Neural cell (in vitro differentiated cells): ENCODE measurements at regions not wholly inside any gene's neighbourhood (a gene's known extent, or its start where the extent isn't known, plus 50 kb on each side); places are given as distances from the start of the nearest gene placed in this dataset.

Source experiments
- H2AFZ ChIP-seq: fragments of 200-600, 300-800 bp; sonication (generic), shearing (Covaris generic); 2 replicates; pipeline ENCODE4 v1.6.0; 2014; ENCODE audit warnings: low read depth, mild to moderate bottlenecking, antibody characterized with exemption, low read length, moderate library complexity
- H3F3A ChIP-seq: fragments of 200-600 bp; shearing (Covaris generic); 2 replicates; pipeline ENCODE4 v1.6.1; 2016; ENCODE audit warnings: mild to moderate bottlenecking, moderate library complexity, mixed read lengths, antibody characterized with exemption, low read length; ENCODE audit not compliant: insufficient read depth, poor library complexity, severe bottlenecking
- H3K27ac ChIP-seq: fragments of 200-600, 300-800 bp; sonication (generic), shearing (Covaris generic); 2 replicates; pipeline ENCODE4 v1.5.1; 2014; ENCODE audit warnings: mild to moderate bottlenecking, low read length, moderate library complexity
- H3K27me3 ChIP-seq: fragments of 300-800, 200-600 bp; sonication (generic), shearing (Covaris generic); 2 replicates; pipeline ENCODE4 v1.6.0; 2014; ENCODE audit warnings: mild to moderate bottlenecking, low read depth, low read length, moderate library complexity; ENCODE audit not compliant: insufficient read depth
- H3K36me3 ChIP-seq: fragments of 300-800, 200-600 bp; sonication (generic), shearing (Covaris generic); 2 replicates; pipeline ENCODE4 v1.5.1; 2014; ENCODE audit warnings: mild to moderate bottlenecking, antibody characterized with exemption, low read length, moderate library complexity; ENCODE audit not compliant: insufficient read depth
- H3K4me2 ChIP-seq: fragments of 300-800, 200-600 bp; sonication (generic), shearing (Covaris generic); 2 replicates; pipeline ENCODE4 v1.6.0; 2014; ENCODE audit warnings: mild to moderate bottlenecking, low read length
- H3K4me3 ChIP-seq: fragments of 300-800, 200-600 bp; sonication (generic), shearing (Covaris generic); 2 replicates; pipeline ENCODE4 v1.5.1; 2014; ENCODE audit warnings: mild to moderate bottlenecking, low read length, moderate library complexity
- H3K79me2 ChIP-seq: fragments of 200-600 bp; shearing (Covaris generic); replicated peaks from 2 replicates; pipeline ENCODE4 v1.6.0; 2014; ENCODE audit warnings: mild to moderate bottlenecking, low read length, moderate library complexity; ENCODE audit not compliant: insufficient read depth
- H3K9ac ChIP-seq: fragments of 300-800, 200-600 bp; sonication (generic), shearing (Covaris generic); 2 replicates; pipeline ENCODE4 v1.6.1; 2016; ENCODE audit warnings: mild to moderate bottlenecking, low read length, mixed read lengths
- H3K9me2 ChIP-seq: fragments of 200-600 bp; shearing (Covaris generic); 2 replicates; pipeline ENCODE4 v1.6.1; 2016; ENCODE audit warnings: mild to moderate bottlenecking, low read length, mixed read lengths; ENCODE audit not compliant: insufficient read depth
- H3K9me3 ChIP-seq: fragments of 200-600, 300-800 bp; sonication (generic), shearing (Covaris generic); 2 replicates; pipeline ENCODE4 v1.6.1; 2016; ENCODE audit warnings: mild to moderate bottlenecking, mixed run types, low read length, moderate library complexity, mixed read lengths
- H4K20me1 ChIP-seq: fragments of 200-600 bp; shearing (Covaris generic); 2 replicates; pipeline ENCODE4 v1.6.1; 2016; ENCODE audit warnings: mild to moderate bottlenecking, mixed run types; ENCODE audit not compliant: insufficient read depth
- CTCF ChIP-seq: fragments of 450-650 bp; IDR thresholded peaks from 2 replicates; pipeline ENCODE4 v1.5.1; 2014; ENCODE audit warnings: antibody characterized with exemption, mild to moderate bottlenecking, moderate library complexity; ENCODE audit not compliant: poor library complexity, severe bottlenecking
- EP300 ChIP-seq: fragments of 450-650 bp; conservative IDR thresholded peaks from 2 replicates; pipeline ENCODE4 v1.6.1; 2014; ENCODE audit warnings: antibody characterized with exemption, mild to moderate bottlenecking, moderate library complexity; ENCODE audit not compliant: poor library complexity, severe bottlenecking
- EZH2 ChIP-seq: fragments of 200-600, 300-800 bp; shearing (Covaris generic), sonication (generic); IDR thresholded peaks from 2 replicates; pipeline ENCODE4 v1.6.1; 2014; ENCODE audit warnings: antibody characterized with exemption, low read length, borderline replicate concordance, mild to moderate bottlenecking; ENCODE audit not compliant: insufficient read depth, poor library complexity, severe bottlenecking
- MXI1 ChIP-seq: fragments of 450-650 bp; conservative IDR thresholded peaks from 2 replicates; pipeline ENCODE4 v1.6.1; 2014; ENCODE audit warnings: antibody characterized with exemption, mild to moderate bottlenecking; ENCODE audit not compliant: poor library complexity, severe bottlenecking
- POLR2AphosphoS5 ChIP-seq: IDR thresholded peaks from 2 replicates; pipeline ENCODE4 v1.6.1; 2012
- RAD21 ChIP-seq: fragments of 450-650 bp; conservative IDR thresholded peaks from 2 replicates; pipeline ENCODE4 v1.6.1; 2014; ENCODE audit warnings: antibody characterized with exemption, mild to moderate bottlenecking, moderate library complexity
- REST ChIP-seq: IDR thresholded peaks from 2 replicates; pipeline ENCODE4 v1.6.1; 2012; ENCODE audit warnings: borderline replicate concordance
- SMC3 ChIP-seq: fragments of 450-650 bp; conservative IDR thresholded peaks from 2 replicates; pipeline ENCODE4 v1.6.1; 2014; ENCODE audit warnings: antibody characterized with exemption, mild to moderate bottlenecking, moderate library complexity; ENCODE audit not compliant: poor library complexity
- TAF1 ChIP-seq: IDR thresholded peaks from 2 replicates; pipeline ENCODE4 v1.6.1; 2012; ENCODE audit warnings: low read depth

GRCh38 chr9:29740518-29740917 lies 2167.2 kb upstream of the C9orf72 start:
- no peaks in the 10 kb centered on the region for H3K36me3 ChIP-seq
- H3K27me3 ChIP-seq = no peaks in the 10 kb centered on the region
- no peaks in the 10 kb centered on the region for H3K9me3 ChIP-seq
- H3K9ac ChIP-seq = no peak overlapping the region
- H3F3A ChIP-seq = no peaks in the 10 kb centered on the region
- TF ChIP-seq EP300 (no peak), EZH2 (no peak), TAF1 (no peak), REST (no peak), CTCF (no peak), SMC3 (no peak), MXI1 (no peak), RAD21 (no peak), POLR2AphosphoS5 (no peak)
- no peak overlapping the region for H3K27ac ChIP-seq
- no peaks in the 10 kb centered on the region for H3K79me2 ChIP-seq
- H3K4me2 ChIP-seq = no peak overlapping the region
- no peak overlapping the region for H2AFZ ChIP-seq
- H3K9me2 ChIP-seq = no peaks in the 10 kb centered on the region
- no peaks in the 10 kb centered on the region for H4K20me1 ChIP-seq
- H3K4me3 ChIP-seq = no peak overlapping the region

DNA sequence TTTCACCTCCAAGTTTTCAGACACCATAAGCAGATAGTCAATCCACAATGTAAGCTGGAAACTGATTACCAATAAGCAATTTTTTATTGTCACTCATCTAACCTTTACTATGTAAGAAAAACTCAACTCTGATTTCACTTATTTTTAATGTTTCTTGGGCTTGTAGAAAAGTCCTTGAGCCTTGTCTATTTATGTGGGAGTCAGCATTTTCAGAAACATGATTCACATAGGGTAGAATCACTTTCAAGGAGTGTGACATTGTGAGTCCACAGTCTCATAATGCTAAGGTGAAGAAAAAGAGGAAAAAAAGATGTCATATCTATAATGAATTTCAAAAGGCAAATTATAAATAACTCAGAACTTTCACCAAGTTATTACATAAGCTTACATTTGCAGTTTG lies 2167.9 kb upstream of the C9orf72 start:
- Histone ChIP-seq H4K20me1 (no peaks in the 10 kb centered on the region), H3K79me2 (no peaks in the 10 kb centered on the region), H3K9ac (no peak overlapping the region), H3K27me3 (no peaks in the 10 kb centered on the region), H3K36me3 (no peaks in the 10 kb centered on the region), H3K9me3 (no peaks in the 10 kb centered on the region), H3K9me2 (no peaks in the 10 kb centered on the region), H3K27ac (no peak overlapping the region), H3K4me2 (no peak overlapping the region), H3F3A (no peaks in the 10 kb centered on the region), H2AFZ (no peak overlapping the region), H3K4me3 (no peak overlapping the region)
- no peak for TF ChIP-seq POLR2AphosphoS5
- no peak for TF ChIP-seq REST
- no peak for TF ChIP-seq RAD21
- no peak for TF ChIP-seq SMC3
- TF ChIP-seq MXI1 = no peak
